Psoas muscle (tissue), 7 donors: ENCODE measurements at regions not wholly inside any gene's neighbourhood (a gene's known extent, or its start where the extent isn't known, plus 50 kb on each side); places are given as distances from the start of the nearest gene placed in this dataset.
"Not testable (repeated sequence)": the region's sequence is repeated elsewhere in the genome, so short reads cannot be mapped to it uniquely, and the experiment has no call there.

Source experiments
- ATAC-seq, 4 donors: fragments of 200-7000 bp; cut with Tn5 transposase; one replicate each; pipeline ENCODE4 v1.9.1; 2020; ENCODE audit warnings: moderate library complexity in 3 of 4, mild to moderate bottlenecking in 2 of 4
- DNase-seq, 2 donors: peaks; one replicate each; pipeline ENCODE4 v3.0.0-alpha.2; 2020
- H3K27ac ChIP-seq: fragments of 200-600 bp; one replicate; pipeline ENCODE4 v1.8.0; 2022
- H3K27me3 ChIP-seq, 3 donors: fragments of 200-600 bp in 1 of 3; one replicate each; pipeline versions ENCODE4 v1.6.1 to v1.8.0; 2013 to 2022; ENCODE audit warnings: low read length in 2 of 3, mild to moderate bottlenecking in 2 of 3, moderate library complexity in 1 of 3; ENCODE audit not compliant: insufficient read depth in 3 of 3
- H3K36me3 ChIP-seq, 2 donors: fragments of 200-600 bp in 1 of 2; one replicate each; pipeline versions ENCODE4 v1.6.1 to v1.8.0; 2013 to 2022; ENCODE audit warnings: low read depth in 1 of 2, mild to moderate bottlenecking in 1 of 2, moderate library complexity in 1 of 2; ENCODE audit not compliant: insufficient read depth in 1 of 2
- H3K4me1 ChIP-seq: fragments of 200-600 bp; one replicate; pipeline ENCODE4 v1.8.0; 2022
- H3K4me3 ChIP-seq: fragments of 200-600 bp; one replicate; pipeline ENCODE4 v1.8.0; 2022; ENCODE audit warnings: mild to moderate bottlenecking
- H3K9me3 ChIP-seq: fragments of 200-600 bp; one replicate; pipeline ENCODE4 v1.8.0; 2022
- WGBS, 3 donors: extraction: QIAGEN DNeasy Blood & Tissue Kit; methylation state at CpG; one replicate each; pipeline versions ENCODE4 v1.1.6 to v1.1.7; 2013; 5-methylcytosine and 5-hydroxymethylcytosine counted together
- intact Hi-C, 2 donors: fragments of 100-400 bp; cut with DNase I; formaldehyde crosslinking; loops; one replicate each; pipeline versions ENCODE4 v1.11.0 to v1.14.2; 2022
- TF ChIP-seq, protein P1 (sequence below): fragments of 200-600 bp; IDR thresholded peaks from one replicate; pipeline ENCODE4 v1.8.0; 2022; ENCODE audit warnings: antibody characterized with exemption
- donor health status: healthy with polysubstance abuse.
- donor health status: DM: no; HTN: no; CAD: no; lungs with moderate emphysema.
- donor health status: Bipolar disorder and iron deficiency.
- donor health status: healthy.
- donor health status: DM: yes; HTN: yes; CAD: no.
- donor health status: DM: no; HTN: no; CAD: no.
- donor health status: DM: yes; HTN: yes; CAD: no.

DNA sequence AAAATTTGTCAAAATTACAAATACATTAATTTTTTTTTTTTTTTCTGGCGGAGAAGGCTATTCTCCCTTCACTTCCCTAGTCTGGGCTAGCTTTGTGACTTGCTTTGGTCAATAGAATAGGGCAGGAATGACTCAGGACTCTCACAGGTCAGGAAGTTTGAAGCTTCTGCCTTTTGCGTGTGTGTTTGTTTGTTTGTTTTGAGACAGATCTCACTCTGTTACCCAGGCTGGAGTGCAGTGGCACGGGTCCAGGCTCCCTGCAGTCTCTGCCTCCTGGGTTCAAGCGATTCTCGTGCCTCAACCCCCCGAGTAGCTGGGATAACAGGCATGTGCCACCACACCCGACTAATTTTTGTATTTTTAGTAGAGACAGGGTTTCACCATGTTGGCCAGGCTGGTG, 55.9 kb upstream of the USP9X start:
- no peak overlapping the region for H3K27ac ChIP-seq
- intact Hi-C loops, result loop anchor here in 1 of 2 donors (5.0 kb wide), 1 partner anchor 43 kb away; no protein-coding TSS in a partner anchor
- DNase-seq (no peak), ATAC-seq (no peak)
- H3K4me1 ChIP-seq, result peaks cover 5% of the 10 kb centered on the region
- H3K36me3 ChIP-seq, result no peaks in the 10 kb centered on the region
- TF ChIP-seq, protein P1, sequence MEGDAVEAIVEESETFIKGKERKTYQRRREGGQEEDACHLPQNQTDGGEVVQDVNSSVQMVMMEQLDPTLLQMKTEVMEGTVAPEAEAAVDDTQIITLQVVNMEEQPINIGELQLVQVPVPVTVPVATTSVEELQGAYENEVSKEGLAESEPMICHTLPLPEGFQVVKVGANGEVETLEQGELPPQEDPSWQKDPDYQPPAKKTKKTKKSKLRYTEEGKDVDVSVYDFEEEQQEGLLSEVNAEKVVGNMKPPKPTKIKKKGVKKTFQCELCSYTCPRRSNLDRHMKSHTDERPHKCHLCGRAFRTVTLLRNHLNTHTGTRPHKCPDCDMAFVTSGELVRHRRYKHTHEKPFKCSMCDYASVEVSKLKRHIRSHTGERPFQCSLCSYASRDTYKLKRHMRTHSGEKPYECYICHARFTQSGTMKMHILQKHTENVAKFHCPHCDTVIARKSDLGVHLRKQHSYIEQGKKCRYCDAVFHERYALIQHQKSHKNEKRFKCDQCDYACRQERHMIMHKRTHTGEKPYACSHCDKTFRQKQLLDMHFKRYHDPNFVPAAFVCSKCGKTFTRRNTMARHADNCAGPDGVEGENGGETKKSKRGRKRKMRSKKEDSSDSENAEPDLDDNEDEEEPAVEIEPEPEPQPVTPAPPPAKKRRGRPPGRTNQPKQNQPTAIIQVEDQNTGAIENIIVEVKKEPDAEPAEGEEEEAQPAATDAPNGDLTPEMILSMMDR, result no peak
- WGBS, 3 donors, result 62 to 67% (median 65%) methylated on average over 7 of the region's 7 CpGs
- H3K4me3 ChIP-seq, result no peak overlapping the region
- H3K27me3 ChIP-seq, result peaks cover 0 to 28% (median 0%) of the 10 kb centered on the region in 3 donors
- H3K9me3 ChIP-seq, result no peaks in the 10 kb centered on the region

DNA sequence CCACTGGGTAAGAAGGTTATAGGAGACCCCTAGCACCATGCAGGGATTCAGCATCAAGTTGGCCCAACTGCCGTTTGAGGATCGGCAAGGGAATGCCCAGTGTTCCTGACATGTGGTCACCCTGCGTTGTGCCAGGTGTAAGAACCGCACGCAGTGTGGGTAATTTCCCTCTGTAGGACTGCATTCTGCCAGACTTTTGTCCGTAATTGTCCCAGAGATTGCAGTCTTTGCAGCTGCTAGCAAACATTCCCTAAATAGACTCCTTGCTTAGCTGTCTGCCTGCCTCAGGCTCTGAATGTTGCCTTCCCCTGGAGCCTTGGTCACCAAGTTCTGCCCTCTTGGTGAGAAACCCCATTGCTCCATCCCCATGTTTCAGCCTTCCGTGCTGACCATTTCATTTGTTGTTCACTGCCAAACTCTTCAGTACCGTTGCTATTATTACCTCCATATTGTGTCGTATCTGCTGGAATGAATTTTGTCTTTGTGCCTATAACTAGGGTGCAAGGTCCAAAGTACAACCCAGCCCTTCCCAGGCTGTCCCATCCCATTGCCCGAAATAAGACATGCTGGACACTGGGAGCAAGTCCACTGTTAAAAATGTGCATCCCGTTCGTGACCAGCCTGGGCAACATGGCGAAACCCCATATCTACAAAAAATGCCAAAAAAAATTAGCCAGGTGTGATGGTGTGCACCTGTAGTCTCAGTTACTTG, 53.8 kb upstream of the USP9X start:
- ATAC-seq (peak in 1 of 4 donors; percentile 41), DNase-seq (no peak)
- no peaks in the 10 kb centered on the region for H3K36me3 ChIP-seq
- H3K27me3 ChIP-seq, result peaks cover 0 to 31% (median 0%) of the 10 kb centered on the region in 3 donors
- no peaks in the 10 kb centered on the region for H3K9me3 ChIP-seq
- H3K4me3 ChIP-seq, result no peak overlapping the region
- WGBS, 3 donors, result 60 to 81% (median 68%) methylated on average over 13 of the region's 13 CpGs
- TF ChIP-seq, protein P1, result no peak
- H3K4me1 ChIP-seq, result peaks cover 5% of the 10 kb centered on the region
- intact Hi-C loops, result no loop called here
- H3K27ac ChIP-seq, result no peak overlapping the region

DNA sequence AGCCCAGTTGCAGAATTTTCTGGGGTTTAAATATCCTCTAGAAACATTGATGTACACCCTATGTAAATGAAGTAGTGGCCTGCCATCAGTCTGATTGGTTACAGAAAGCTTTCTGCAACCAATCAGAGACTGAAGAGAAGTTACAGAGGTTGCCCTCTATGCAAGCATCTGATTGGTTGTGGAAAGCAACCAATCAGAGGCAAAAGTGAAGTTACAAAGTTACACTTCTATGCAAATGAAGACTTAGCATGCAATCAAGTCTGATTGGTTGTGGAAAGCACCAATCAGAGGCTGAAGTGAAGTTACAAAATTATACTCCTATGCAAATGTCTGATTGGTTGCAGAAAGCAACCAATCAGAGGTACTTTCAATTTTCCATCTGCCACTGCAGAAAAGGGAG, 51.9 kb upstream of the USP9X start:
- Histone ChIP-seq H3K4me1 (no peaks in the 10 kb centered on the region), H3K27me3 (peaks cover 0 to 26% (median 0%) of the 10 kb centered on the region in 3 donors), H3K36me3 (no peaks in the 10 kb centered on the region), H3K9me3 (no peaks in the 10 kb centered on the region), H3K27ac (no peak overlapping the region), H3K4me3 (no peak overlapping the region)
- TF ChIP-seq, protein P1, result no peak
- intact Hi-C loops, result no loop called here
- no peak for ATAC-seq
- no peak for DNase-seq

DNA sequence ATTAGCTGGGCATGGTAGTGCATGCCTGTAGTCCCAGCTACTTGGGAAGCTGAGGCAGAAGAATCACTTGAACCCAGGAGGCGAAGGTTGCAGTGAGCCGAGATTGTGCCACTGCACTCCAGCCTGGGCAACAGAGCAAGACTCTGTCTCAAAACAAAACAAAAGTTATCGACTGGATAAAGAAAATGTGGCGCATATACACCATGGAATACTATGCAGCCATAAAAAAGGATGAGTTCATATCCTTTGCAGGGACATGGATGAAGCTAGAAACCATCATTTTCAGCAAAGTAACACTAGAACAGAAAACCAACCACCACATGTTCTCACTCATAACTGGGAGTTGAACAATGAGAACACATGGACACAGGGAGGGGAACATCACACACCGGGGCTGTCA, 50.3 kb upstream of the USP9X start:
- ATAC-seq, H3K4me1 ChIP-seq, intact Hi-C loops, DNase-seq, H3K4me3 ChIP-seq, H3K36me3 ChIP-seq, H3K27ac ChIP-seq, H3K9me3 ChIP-seq: not testable (repeated sequence)
- peaks cover 0 to 29% (median 0%) of the 10 kb centered on the region in 3 donors for H3K27me3 ChIP-seq
- 94 to 98% (median 95%) methylated on average over 5 of the region's 5 CpGs for WGBS, 3 donors
